NCI-H146 treated with DMSO at 0.1 percent for 48 hours (cell line): ENCODE measurements at regions not wholly inside any gene's neighbourhood (a gene's known extent, or its start where the extent isn't known, plus 50 kb on each side); places are given as distances from the start of the nearest gene placed in this dataset.
A peak's percentile ranks its signal among the peaks of the same experiment; 100 is the strongest.
"Not testable (repeated sequence)": the region's sequence is repeated elsewhere in the genome, so short reads cannot be mapped to it uniquely, and the experiment has no call there.

Source experiments
- DNase-seq: peaks from one replicate; lab custom pipeline; 2025; ENCODE audit not compliant: unreplicated experiment; lab: John Stamatoyannopoulos, UW

DNA sequence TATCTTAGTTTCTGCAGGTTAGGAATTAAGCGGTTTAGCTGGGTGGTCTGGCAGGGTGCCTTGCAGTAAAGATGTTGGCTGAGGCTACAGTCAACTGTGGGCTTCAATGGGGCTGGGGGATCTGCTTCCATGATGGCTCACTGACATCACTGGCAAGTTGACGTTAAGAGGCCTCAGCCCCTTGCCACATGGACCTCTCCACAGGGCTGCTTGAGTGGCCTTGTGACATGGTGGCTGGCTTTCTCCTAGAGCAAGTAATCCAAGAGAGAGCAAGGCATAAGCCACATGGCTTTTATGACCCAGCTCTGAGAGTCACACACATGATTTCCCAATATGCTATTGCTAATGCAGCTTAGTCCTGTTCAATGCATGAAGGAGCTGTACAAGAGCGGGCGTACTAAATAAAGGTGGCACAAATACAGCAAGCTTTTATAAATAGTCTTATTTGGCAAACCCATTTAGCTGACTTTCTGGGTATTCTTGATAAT is 109.1 kb downstream of the SEPTIN7 start:
- no peak for DNase-seq

DNA sequence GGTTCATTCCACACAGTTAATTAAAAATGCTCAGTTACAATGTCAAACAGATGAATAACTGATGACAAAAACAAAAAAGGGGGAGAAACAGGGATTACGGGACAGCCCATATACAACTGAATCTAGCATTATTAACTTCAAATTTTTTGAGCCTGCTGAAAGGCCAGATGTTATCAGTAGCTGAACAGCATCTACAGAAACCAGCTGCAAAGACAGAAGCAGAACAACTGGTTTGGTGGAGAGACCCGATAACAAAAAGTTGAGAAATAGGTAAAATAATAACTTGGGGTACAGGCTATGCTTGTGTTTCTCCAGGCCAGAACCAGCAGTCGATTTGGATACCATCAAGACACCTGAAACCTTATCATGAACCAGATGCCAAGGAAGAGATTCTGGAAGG is 109.8 kb downstream of the SEPTIN7 start:
- not testable (repeated sequence) for DNase-seq

DNA sequence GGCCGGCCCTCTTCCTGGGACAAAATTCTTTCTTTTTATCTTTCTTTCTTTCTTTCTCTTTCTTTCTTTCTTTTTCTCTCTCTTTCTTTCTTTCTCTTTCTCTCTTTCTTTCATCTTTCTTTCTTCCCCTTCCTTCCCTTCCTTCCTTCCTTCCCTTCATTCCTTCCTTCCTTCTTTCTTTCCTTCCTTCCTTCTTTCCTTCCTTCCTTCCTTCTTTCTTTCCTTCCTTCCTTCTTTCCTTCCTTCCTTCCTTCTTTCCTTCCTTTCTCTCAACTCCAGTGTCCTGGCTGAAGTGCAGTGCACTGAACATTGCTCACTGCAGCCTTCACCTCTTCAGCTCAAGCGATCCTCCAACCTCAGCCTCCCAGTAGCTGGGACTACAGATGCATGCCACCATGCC is 112.5 kb downstream of the SEPTIN7 start:
- DNase-seq: not testable (repeated sequence)

DNA sequence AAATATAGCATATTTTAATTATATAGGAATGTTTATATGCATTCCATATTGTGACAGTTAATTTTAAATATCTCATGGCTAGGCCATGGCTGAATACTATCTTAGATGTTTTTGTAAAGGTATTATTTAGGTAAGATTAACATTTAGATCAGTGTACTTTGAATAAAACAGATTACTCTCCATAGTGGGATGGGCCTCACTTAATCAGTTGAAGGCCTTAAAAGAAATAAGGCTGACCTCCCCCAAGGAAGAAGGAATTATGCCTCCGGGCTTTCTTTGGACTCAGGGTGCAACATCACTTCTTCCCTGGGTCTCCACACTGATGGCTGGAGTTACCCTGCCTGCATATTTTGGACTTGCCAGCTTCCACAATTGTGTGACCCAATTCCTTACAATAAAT is 113.4 kb downstream of the SEPTIN7 start:
- DNase-seq: not testable (repeated sequence)

DNA sequence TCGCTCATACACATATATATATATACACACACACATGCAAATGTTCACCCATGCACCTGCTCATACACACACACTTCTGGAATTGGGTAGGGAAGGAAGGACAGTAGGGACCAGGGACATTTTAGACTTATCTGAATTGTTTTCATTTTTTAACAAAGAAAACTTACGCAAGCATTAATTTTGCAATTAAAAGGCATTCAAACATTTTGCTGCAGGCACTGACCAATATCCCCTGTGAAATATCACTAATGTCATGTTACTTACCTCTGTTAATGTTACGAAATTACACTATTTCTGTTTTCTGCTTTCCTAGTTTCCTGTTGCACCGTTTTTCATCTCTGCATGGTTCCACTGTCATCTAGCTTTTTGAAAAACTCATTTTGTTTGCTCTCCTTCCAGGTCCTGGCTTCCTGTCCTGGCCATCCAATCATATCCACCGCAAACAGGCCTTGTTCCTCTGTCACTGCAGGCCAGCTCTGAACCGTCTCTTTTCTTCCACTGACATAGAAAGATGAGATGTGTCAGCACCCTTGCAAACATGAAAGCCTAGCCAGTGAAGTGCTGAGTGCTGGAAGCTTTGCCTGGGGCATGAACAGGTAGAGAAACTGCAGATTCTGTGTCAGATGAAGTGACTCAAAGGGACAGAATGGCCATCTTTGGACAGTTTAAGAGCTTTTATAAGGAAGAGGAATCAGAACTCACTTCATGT is 114.5 kb downstream of the SEPTIN7 start:
- peak; percentile 39 for DNase-seq

DNA sequence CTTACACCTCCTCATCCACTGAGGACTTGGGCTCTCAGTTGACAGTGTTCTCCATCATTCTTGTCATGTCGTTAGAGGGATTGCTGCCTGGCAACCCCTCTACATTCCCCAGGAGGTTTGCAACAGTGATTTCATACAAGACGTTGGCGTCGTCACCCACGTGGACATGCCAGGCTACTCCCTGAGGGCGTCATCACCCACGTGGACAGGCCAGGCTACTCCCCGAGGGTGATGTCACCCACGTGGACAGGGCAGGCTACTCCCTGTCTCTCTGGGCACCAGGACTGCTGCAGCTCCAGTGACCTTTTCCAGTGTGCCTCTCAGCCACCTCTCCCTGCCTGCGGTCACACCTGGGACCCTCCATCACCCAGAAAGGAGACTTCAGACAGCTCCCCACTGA is 117.4 kb downstream of the SEPTIN7 start:
- DNase-seq: not testable (repeated sequence)

DNA sequence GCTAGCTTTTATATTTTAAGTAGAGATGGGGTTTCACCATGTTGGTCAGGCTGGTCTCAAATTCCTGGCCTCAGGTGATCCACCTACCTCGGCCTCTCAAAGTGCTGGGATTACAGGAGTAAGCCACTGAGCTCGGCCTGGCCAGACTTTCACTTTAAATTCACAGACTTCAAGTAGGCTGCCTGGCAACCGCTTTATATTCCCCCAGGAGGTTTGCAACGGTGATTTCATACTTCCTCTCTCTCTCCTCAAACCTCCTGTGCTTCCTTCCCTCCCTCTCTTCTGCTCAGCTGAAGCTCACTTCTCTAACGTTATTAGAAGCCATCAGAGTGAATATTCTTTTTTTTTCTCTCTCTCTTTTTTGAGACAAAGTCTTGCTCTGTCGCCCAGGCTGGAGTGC is 118.8 kb downstream of the SEPTIN7 start:
- DNase-seq: not testable (repeated sequence)

DNA sequence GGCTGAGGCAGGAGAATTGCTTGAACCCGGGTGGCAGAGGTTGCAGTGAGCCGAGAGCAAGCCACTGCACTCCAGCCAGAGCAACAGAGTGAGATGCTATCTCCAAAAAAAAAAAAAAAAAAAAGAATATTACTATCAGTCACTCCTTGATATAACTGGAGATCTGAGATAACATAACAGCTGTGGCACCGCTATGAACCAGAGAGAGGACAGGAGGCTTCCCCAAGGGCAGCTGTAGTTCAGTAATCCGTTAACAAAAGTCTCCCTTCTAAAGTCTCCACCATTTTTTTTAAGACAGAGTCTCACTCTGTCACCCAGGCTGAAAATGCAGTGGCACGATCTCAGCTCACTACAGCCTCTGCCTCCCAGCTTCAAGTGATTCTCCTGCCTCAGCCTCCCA is 120.5 kb downstream of the SEPTIN7 start:
- not testable (repeated sequence) for DNase-seq

DNA sequence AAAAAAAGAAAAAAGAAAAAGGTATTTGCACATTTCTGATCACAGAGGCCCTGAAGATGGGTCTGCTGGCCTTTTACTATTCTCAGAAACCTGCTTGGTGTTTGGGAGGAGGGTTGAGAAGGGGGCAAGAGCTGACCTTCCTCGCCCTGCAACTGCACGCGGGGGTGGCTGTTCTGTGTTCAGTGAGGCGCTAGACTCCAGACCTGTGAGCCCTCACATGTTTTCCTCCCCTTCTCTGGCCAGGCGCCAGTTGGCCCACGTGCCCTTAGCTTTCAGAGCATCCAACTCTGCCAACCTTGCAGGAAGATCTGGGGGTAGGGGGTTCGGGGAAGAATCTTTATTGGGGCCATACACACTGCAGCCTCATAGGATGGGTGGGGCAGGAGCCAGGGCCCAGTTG is 123.8 kb downstream of the SEPTIN7 start:
- DNase-seq: not testable (repeated sequence)

DNA sequence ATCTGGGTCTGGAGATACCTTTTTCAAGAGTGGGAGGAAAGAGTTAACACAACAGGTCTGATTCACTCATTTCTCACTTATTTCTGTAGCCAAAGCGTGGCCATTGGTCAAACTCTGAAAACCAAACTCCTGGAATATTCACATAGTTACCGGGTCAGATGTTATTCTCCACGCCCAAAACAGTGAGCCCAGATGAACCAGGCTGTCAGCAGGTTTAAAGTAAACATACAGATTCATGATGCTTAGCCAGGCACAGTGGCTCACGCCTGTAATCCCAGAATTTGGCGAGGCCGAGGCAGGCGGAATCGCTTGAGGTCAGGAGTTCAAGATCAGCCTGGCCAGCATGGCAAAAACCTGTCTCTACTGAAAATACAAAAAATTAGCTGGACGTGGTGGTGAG is 126.1 kb downstream of the SEPTIN7 start:
- not testable (repeated sequence) for DNase-seq

DNA sequence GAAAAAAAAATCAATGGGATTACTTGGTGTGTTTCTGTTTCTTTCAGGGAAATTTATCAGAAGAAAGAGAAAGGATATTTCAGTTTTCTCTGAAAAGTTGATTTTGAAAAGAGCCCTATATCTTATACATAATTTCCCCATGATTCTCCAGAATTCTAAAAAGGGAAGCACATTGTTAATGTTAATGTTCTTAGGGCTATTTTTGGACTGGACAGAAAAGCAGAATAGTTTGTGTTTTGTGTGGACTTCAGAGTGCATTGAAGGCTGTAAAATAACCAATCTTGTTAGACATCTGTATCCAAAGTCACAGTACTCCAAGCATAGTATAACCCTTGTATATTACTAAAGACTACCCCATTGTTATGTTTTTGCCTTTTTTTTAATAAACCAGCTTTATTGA is 130.3 kb downstream of the SEPTIN7 start:
- not testable (repeated sequence) for DNase-seq

DNA sequence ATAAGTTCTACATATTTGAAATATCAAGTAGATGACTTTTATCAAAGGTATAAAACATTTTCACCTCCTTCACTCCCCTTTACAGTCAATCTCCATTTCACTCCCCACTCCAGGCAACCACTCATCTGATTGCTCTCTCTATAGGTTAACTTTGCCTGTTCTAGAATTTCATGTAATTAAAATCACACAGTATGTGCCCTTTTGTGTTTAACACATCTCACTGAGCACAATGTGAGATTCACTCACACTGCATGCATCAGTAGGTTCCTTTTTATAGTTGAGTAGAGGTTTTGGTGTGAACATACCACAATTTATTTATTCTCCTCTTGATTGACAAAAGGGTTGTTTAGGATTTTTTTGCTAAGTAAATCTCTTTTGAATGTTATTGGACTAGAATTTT is 130.7 kb downstream of the SEPTIN7 start:
- peak; percentile 27 for DNase-seq

DNA sequence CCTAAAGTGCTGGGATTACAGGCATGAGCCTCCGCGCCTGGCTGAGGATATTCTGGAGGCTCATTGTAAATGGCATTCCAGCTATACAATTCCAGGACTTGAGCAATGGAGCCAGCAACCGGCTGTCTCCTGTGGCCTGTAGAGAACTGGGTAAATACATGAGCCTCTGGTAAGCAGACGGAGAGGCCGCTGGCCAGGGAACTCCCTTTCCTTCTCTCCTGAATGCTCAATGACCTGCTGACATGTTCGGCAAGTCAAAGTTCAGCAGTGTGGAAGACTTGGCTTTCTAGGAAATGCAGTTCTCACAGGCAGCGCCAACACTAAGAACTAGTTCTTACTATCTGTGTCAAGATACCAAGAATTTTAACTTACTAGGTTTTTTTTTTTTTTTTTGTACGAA is 139.8 kb downstream of the SEPTIN7 start:
- DNase-seq: not testable (repeated sequence)

DNA sequence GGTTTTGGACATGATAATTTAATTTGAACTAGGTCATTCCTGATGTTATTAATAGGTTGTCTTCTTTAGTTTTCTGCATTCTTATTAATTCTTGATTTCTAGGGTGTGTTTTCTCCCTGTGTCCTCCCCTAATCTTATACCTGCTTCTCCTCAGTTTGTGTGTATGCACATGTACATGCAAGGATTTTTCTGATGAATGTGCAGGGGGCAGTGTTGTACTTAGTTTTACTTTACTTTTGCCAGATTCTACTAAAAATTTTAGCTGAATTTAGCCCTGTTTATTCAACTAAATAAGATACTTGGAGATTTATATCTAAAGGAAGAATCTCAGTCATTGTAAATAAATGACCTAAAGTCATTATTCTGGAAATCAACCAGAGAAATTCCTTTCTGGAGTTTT is 144.8 kb downstream of the SEPTIN7 start:
- not testable (repeated sequence) for DNase-seq

DNA sequence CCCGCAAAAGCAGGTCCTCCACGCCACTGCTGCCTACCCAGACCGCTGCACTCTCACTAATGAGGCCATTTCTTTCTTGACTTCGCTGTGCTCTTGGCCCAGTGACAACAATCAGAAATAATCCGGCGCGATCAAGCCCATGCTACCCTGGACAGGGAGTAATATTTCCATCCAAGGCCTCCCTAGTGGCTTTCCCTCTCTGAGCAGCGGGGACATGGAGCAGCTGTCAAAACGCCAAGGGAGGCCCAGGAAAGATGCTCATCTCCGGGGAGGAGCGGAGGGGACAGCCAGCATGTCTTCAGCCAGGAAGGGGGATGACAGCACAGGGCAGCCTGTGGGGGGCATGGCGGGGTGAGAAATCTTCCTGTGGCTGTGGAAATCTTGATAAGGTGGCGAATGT is 154.9 kb downstream of the SEPTIN7 start:
- DNase-seq: not testable (repeated sequence)

DNA sequence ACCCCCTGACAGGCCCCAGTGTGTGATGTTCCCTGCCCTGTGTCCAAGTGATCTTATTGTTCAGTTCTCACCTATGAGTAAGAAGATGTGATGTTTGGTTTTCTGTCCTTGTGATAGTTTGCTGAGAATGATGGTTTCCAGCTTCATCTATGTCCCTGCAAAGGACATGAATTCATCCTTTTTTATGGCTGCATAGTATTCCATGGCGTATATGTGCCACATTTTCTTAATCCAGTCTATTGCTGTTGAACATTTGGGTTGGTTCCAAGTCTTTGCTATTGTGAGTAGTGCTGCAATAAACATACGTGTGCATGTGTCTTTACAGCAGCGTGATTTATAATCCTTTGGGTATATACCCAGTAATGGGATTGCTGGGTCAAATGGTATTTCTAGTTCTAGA is 156.1 kb downstream of the SEPTIN7 start:
- not testable (repeated sequence) for DNase-seq

DNA sequence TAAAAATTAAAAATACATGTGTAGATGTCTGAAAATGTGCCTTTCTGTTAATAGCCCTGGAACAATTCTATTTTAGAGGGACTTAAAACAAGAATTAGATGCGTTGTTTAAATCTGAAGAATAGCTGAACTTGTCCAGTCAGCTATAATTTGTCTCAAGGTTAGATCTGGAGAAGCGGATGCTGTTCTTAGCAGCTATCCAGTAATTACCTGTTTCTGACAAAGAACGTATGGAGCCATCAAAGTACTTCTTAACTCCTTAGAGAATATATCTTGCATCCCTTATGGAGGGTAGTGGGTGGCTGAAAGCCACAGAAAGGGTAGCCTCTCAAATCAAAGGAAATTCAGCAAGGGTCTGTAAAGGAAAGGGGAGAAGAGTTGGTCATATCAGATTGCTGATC is 160.4 kb downstream of the SEPTIN7 start:
- not testable (repeated sequence) for DNase-seq

DNA sequence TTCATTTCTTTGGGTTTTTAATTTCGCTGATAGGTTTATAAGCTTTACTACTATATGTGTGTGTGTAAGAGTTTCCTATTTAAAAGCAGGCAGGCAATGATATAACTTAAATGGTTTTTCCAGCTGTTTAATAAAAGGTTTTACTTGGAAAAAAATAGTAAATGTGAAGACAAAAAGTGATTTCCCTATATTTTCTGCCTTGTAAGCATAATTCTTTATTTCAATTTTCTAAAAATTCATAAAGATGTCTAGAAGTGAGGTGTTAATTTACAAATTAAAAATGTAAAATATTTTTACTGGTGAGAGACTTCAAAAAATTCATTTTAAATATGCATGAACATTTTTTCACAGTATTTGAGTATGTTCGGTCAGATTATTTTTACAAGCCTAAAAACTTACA is 161.8 kb downstream of the SEPTIN7 start:
- not testable (repeated sequence) for DNase-seq

DNA sequence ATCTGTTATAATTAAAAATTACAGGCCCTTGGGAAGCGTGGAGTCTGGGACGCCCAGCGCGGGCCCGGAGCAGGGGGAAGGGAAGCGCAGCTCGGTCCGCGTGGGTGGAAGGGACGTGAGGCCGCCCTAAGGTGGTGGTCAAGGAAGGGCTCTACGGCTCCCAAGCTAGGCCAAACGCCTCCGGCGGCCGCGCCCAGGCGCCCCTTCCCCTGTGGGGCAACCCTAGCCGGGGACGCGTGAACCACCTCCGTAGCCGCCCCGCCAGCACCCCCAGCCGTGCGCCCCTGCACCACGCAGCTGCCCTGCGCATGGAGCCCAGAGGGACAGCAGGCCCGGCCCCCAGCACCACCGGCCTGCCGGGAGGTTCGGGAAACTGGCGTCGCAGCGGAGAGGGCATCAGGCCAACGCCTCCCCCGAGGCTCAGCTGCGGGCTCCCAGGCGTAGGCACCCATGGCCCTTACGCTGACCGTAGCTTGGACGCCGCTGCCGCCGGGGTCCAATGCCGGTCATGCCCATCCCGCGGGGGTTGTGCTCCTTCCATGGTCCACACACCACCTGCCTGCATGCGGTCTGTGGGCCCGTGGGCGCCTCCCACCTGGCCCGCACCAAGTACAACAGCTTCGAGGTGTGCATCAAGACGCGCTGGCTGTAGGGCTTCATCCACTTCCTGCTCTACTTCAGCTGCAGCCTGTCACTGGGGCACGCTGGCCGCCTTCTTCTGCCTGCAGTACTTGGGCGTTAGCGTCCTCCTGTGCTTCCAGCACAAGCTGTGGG is 166.7 kb downstream of the SEPTIN7 start:
- no peak for DNase-seq

DNA sequence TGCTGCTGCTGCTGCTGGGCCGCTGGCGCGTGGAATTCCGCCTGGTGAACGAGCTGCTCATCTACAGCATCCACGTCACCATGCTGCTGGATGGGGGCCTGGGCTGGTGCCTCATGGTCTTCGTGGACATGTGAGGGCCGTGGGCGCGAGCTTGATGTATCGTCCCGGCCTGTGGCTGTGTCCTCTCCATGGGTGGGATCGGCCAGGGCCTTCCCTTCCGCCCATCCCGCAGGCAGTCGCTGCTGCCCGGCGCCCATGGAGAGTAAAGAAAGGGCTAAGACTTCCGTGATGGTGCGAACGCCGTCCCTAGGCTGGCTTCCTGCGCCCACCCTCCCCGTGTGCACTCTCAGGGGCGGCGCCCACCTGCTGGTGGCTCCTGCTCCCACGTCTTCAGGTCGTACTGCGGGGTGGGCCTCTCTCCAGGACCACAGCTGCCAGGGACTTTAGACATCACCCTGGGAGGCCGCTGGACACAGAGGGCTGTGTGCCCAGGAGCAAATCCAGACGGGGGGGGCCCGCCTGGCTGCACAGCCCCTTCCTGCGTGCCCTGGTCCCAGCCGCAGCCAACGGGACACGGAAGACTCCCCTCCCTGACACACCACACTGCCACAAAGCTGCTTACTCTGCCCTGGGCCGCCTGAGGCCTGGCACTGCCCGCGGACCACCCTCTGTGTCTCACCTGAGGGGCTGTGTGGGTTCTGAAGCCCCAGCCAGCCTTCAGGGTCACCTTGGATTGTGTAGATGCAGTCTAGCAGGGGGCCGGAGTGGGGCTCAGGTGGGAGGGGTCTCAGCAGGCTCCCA is 167.5 kb downstream of the SEPTIN7 start:
- no peak for DNase-seq

DNA sequence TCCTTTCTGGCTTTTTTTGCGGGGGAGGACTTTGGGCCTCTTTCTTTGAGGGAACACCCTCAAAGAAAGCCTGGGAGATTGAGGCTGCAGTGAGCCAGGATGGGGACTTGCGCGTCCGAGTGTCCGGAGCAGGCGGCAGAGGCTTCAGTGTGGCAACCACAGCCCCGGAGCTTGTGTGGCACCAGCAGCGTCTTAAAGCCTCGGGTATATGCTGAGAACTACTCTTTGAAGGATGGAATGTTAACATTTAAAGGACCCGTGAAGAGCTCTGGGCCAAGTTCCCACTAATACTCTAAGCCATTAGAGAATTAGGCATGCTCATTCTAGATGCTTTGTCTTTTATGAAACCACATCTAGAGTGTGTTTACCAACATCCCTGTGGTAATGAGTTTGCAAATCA is 168.2 kb downstream of the SEPTIN7 start:
- DNase-seq: no peak
